Adrenal gland (tissue), 5 donors: ENCODE measurements at regions not wholly inside any gene's neighbourhood (a gene's known extent, or its start where the extent isn't known, plus 50 kb on each side); places are given as distances from the start of the nearest gene placed in this dataset.

Source experiments
- CTCF ChIP-seq, 6 experiments: fragments of 450-650 bp in 4 of 6; fragments of 200-600 bp in 2 of 6; sonication (generic) in 1 of 6; IDR thresholded peaks; 1 replicate in 5 of 6; 2 replicates in 1 of 6; pipeline versions ENCODE4 v1.5.1 to v1.8.0; 2016 to 2021; ENCODE audit warnings: antibody characterized with exemption in 6 of 6, mild to moderate bottlenecking in 2 of 6, moderate library complexity in 1 of 6
- POLR2A ChIP-seq, 2 donors: fragments of 450-650 bp; IDR thresholded peaks; one replicate each; pipeline ENCODE4 v1.6.1; 2017; ENCODE audit warnings: antibody characterized with exemption in 2 of 2, mild to moderate bottlenecking in 2 of 2, moderate library complexity in 1 of 2
- donor health status: DM: no; HTN: no; CAD: no.

- TF ChIP-seq POLR2A (IDR thresholded peaks at IDR 0.05) (no peak), CTCF (IDR thresholded peaks at IDR 0.05) (no peak)
Observed at GRCh38 chr2:15814946-15815345, 125.4 kb upstream of the MYCN start.
